Right ventricle myocardium inferior (tissue), 1 donor: ENCODE measurements at regions not wholly inside any gene's neighbourhood (a gene's known extent, or its start where the extent isn't known, plus 50 kb on each side); places are given as distances from the start of the nearest gene placed in this dataset.
"Not testable (repeated sequence)": the region's sequence is repeated elsewhere in the genome, so short reads cannot be mapped to it uniquely, and the experiment has no call there.

ENCODE experiments used
- ATAC-seq: fragments of 200-7000 bp; cut with Tn5 transposase; one replicate; pipeline ENCODE4 v1.9.1; 2020; ENCODE audit warnings: mild to moderate bottlenecking, moderate library complexity
- DNase-seq: peaks from one replicate; pipeline ENCODE4 v3.0.0; 2021; ENCODE audit errors: missing footprints
- intact Hi-C: fragments of 100-400 bp; cut with DNase I; formaldehyde crosslinking; loops from one replicate; pipeline ENCODE4 v1.11.0; 2022
- donor health status: DM: no; HTN: yes; CAD: no; lungs with severe emphysema.

DNA sequence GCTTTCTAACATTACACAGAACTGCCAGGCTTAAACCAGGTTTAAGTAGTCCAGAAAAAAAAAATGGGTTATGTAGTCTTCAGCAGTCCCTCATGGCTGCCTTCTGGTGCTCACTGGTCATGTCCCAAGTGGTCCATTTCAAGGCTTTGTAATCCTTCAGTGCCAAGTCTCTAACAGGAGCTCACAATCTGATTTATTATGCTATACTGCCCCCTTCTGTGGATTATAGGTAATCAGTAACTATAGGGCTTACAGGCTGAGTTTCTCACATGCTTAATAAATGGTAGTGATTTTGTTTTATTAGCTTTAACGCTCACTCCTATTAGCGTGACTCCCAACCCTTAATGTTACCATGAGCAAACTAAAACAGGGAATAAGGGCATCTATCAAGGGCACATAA, 92.5 kb upstream of the EDA2R start:
- DNase-seq (no peak), ATAC-seq (no peak)
- intact Hi-C loops = no loop called here

GRCh38 chrX:66728818-66729271, 90.0 kb upstream of the EDA2R start:
- intact Hi-C loops = no loop called here
- ATAC-seq = peak; percentile 70
- DNase-seq = no peak

DNA sequence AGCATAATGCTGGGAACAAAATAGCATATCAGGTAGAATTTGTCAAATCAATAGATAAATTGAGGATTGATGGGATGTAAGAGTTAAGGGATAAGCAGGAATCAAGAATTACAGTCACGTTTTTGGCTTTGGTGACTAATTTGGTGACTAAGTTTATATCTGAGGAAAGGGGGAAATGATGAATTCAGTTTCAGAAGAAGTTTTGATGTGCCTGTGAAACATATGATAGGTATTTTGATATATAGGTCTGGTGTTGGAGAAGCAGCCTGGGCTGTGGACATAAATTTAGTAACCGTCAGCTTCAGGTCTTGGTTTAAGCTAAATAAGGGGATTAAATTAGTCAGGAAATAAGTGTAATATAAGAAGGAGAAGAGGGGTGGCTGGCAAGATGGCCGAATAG, 79.0 kb upstream of the EDA2R start:
- intact Hi-C loops = no loop called here
- no peak for ATAC-seq
- no peak for DNase-seq

- DNase-seq = no peak
- intact Hi-C loops = no loop called here
- ATAC-seq = no peak
Measured at GRCh38 chrX:66698273-66699204, 59.7 kb upstream of the EDA2R start.

DNA sequence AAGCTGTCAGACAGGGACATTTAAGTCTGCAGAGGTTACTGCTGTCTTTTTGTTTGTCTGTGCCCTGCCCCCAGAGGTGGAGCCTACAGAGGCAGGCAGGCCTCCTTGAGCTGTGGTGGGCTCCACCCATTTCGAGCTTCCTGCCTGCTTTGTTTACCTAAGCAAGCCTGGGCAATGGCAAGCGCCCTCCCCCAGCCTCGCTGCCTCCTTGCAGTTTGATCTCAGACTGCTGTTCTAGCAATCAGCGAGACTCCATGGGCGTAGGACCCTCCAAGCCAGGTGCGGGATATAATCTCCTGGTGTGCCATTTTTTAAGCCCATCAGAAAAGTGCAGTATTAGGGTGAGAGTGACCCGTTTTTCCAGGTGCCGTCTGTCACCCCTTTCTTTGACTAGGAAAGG, 53.6 kb upstream of the EDA2R start:
- ATAC-seq, DNase-seq, intact Hi-C loops: not testable (repeated sequence)
